IPS DF 6.9 (cell line): ENCODE measurements at regions not wholly inside any gene's neighbourhood (a gene's known extent, or its start where the extent isn't known, plus 50 kb on each side); places are given as distances from the start of the nearest gene placed in this dataset.

Experiments
- DNase-seq: peaks from one replicate; pipeline ENCODE4 v3.0.0-alpha.2; 2013; ENCODE audit warnings: low read depth, low spot score
- H3K27ac ChIP-seq: one replicate; pipeline ENCODE4 v1.5.1; 2013; ENCODE audit warnings: low read length, control low read depth
- H3K27me3 ChIP-seq: 2 replicates; pipeline ENCODE4 v1.6.1; 2013; ENCODE audit warnings: mild to moderate bottlenecking, low read length; ENCODE audit not compliant: control insufficient read depth, insufficient read depth
- H3K36me3 ChIP-seq: 2 replicates; pipeline ENCODE4 v1.6.1; 2013; ENCODE audit warnings: low read length; ENCODE audit not compliant: control insufficient read depth, insufficient read depth
- H3K4me1 ChIP-seq: 2 replicates; pipeline ENCODE4 v1.6.1; 2013; ENCODE audit warnings: low read length; ENCODE audit not compliant: control insufficient read depth, insufficient read depth
- H3K4me3 ChIP-seq: 2 replicates; pipeline ENCODE4 v1.5.1; 2013; ENCODE audit warnings: mild to moderate bottlenecking, low read length
- H3K9me3 ChIP-seq: 2 replicates; pipeline ENCODE4 v1.6.1; 2013; ENCODE audit warnings: low read length, inconsistent platforms; ENCODE audit not compliant: control insufficient read depth, insufficient read depth
- WGBS: extraction: QIAGEN DNeasy Blood & Tissue Kit; methylation state at CpG from one replicate; pipeline ENCODE4 v1.1.7; 2013; ENCODE audit warnings: mixed read lengths, missing lambda C conversion rate; ENCODE audit not compliant: insufficient read length, insufficient coverage; 5-methylcytosine and 5-hydroxymethylcytosine counted together

DNA sequence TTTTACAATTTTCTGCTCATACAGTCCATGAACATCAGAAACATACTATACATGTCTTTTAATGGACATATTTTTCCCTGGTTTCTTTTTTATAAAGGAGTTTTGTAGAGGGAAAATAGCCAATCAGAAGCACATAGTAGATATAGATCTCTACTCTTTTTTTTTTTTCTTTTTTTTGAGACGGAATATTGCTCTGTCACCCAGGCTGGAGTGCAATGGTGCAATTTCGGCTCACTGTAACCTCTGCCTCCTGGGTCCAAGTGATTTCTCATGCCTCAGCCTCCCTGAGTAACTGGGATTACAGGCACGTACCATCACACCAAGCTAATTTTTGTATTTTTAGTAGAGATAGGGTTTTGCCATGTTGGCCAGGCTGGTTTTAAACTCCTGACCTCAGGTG is 83.2 kb upstream of the MGAT5 start:
- DNase-seq, result no peak
- H3K27ac ChIP-seq, result no peak overlapping the region
- no CpG with 5 or more reads among the region's 3 CpGs for WGBS

DNA sequence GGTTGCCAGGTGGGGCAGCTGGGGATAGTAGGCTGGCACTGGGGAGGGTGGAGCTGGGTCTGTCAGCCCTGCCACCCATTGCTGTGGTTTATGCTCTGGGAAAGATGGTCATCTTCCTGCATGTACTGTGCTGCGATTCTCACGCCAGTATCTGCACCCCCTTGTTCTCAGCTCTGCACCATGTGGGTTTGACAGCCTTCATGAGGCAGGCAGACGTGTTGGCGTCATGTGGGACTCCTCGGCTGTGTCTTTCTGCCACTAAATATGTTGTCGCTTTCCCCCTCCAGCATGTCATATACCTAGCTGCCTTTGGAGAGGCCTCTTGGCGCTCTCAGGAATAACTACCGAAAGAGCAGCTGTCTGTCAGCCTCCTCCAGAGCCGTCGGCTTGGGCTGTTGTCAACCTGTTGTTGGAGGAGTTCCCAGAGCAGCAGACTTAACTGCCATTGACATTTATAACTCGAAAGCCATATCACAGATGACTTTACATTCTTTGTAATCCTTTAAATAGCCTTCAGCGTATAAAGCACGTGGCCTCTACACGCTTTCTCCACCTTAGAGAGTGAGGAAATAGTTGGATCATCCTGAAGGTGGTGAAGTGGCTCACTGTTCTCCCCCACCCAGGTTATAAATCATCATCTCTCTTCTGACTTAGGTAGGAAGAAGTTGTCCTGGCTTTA is 80.4 kb upstream of the MGAT5 start:
- no peaks in the 10 kb centered on the region for H3K36me3 ChIP-seq
- H3K27ac ChIP-seq, result no peak overlapping the region
- no CpG with 5 or more reads among the region's 14 CpGs for WGBS
- no peaks in the 10 kb centered on the region for H3K9me3 ChIP-seq
- no peak for DNase-seq
- H3K27me3 ChIP-seq, result no peaks in the 10 kb centered on the region
- no peak overlapping the region for H3K4me3 ChIP-seq
- H3K4me1 ChIP-seq, result peaks cover 7% of the 10 kb centered on the region

More for the DNA sequence above, 83.2 kb upstream of the MGAT5 start:
- Histone ChIP-seq H3K4me3 (no peak overlapping the region), H3K9me3 (no peaks in the 10 kb centered on the region), H3K36me3 (no peaks in the 10 kb centered on the region), H3K4me1 (peaks cover 2% of the 10 kb centered on the region), H3K27me3 (no peaks in the 10 kb centered on the region)

DNA sequence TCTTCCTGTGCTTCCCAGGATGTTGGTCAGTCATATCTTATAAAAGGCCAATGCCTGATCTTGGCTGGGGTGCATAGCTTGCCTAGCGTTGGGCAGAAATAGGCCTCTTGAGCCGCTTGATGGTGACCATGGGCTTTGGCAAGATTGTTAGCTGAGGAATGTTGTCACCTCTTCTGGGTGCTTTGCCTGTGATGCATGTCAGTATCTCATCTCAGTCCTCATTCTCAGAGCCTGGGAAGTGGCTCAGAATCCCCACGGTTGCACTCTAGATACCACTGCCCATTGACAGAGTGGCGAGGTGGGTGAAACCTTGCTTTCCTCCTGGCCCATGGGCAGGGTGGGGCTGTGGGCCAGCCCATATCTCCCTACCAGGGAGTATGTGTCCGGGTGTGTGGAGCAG is 79.2 kb upstream of the MGAT5 start:
- H3K36me3 ChIP-seq, result no peaks in the 10 kb centered on the region
- WGBS, result no CpG with 5 or more reads among the region's 5 CpGs
- H3K27me3 ChIP-seq, result no peaks in the 10 kb centered on the region
- no peak overlapping the region for H3K4me3 ChIP-seq
- H3K4me1 ChIP-seq, result peaks cover 5% of the 10 kb centered on the region
- H3K27ac ChIP-seq, result no peak overlapping the region
- H3K9me3 ChIP-seq, result no peaks in the 10 kb centered on the region
- no peak for DNase-seq

DNA sequence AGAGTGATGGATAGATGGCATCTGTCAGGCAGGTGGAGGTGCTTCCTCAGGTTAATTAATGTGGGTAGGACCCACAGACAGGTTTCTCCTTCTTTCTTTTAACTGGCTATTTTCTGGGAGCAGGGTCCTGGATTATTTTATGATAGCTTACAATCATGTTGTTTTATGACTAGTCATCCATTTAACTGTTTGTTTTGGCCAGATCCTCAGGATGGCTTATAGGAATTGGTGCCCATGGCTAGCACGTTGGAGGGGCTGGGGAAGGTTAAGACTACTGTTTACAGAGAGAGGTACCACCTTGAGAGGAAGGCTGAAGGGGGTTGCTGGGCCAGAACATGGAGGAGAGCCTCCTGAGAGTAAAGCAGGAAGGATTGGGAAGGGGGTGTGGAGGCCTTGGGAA is 78.0 kb upstream of the MGAT5 start:
- DNase-seq, result no peak
- Histone ChIP-seq H3K4me3 (no peak overlapping the region), H3K27me3 (no peaks in the 10 kb centered on the region), H3K27ac (no peak overlapping the region), H3K4me1 (peaks cover 5% of the 10 kb centered on the region; the same call in 1 of the 2 replicates), H3K36me3 (no peaks in the 10 kb centered on the region), H3K9me3 (no peaks in the 10 kb centered on the region)
- WGBS, result no CpG with 5 or more reads among the region's 1 CpG

DNA sequence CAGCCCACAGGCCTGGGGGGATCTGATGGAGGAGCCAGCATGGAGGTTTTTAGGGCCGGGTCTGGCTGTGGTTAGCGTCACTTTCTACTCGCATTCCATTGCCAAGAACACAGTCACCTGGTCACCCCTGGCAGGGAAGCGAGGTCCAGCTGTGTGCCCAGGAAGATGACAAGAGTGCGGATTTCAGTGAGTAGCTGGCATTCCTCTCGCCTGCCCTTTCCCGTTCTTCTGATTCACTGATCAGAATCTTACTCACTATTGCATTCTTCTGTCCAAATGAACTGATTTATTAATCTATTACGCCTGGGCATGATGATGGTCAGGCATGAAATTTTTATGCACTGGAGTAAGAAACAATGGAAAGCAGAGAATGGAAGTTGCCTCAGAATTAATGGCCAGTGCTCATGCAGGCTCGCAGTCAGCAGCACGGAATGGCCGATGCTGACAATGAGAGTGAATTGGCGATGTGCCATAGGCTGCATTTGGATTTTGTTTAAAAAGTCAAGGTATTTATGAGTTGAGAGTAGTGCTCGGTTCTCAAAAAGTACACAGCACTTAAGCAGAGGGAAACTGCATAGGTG is 76.4 kb upstream of the MGAT5 start:
- Histone ChIP-seq H3K27me3 (no peaks in the 10 kb centered on the region), H3K4me1 (peaks cover 5% of the 10 kb centered on the region; the same call in 1 of the 2 replicates), H3K36me3 (no peaks in the 10 kb centered on the region), H3K9me3 (no peaks in the 10 kb centered on the region), H3K4me3 (no peak overlapping the region), H3K27ac (no peak overlapping the region)
- WGBS, result no CpG with 5 or more reads among the region's 13 CpGs
- no peak for DNase-seq

DNA sequence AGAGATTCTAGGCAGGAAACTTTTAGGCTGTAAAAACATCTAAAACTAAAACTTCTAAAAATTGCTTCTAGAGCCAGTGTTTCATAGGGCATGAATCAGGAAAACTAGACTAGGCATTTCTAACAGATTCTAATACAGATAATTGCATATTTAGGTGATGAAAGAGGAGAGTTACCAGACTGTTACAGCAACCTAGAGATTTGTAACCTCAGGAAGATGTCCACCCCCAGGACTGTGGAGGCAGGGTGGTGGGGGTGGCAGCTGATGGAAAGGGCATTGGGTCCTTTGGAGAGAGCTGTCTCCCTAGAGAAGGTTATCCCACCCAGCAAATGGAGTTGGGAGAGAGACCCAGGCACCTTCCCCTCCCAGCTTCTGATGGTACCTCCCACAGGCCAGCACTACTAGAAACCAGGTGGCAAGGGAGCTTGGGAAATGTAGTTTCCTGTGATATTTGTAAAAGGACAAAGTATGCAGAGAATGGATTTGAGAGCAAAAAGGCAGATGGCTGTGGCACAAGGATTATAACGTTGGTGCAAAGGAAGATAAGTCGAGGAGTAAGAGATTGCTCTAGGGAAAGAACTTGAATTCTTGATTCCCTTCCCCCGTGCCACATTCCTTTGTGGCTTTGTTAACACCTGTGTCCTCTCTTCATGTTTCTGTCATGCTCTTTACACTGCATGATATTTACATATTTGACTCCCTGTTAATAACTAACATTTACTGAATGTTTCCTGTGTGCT is 75.6 kb upstream of the MGAT5 start:
- Histone ChIP-seq H3K27me3 (no peaks in the 10 kb centered on the region), H3K36me3 (no peaks in the 10 kb centered on the region), H3K27ac (no peak overlapping the region), H3K4me1 (peaks cover 5% of the 10 kb centered on the region; the same call in 1 of the 2 replicates), H3K4me3 (no peak overlapping the region), H3K9me3 (no peaks in the 10 kb centered on the region)
- DNase-seq, result no peak
- no CpG with 5 or more reads among the region's 3 CpGs for WGBS

DNA sequence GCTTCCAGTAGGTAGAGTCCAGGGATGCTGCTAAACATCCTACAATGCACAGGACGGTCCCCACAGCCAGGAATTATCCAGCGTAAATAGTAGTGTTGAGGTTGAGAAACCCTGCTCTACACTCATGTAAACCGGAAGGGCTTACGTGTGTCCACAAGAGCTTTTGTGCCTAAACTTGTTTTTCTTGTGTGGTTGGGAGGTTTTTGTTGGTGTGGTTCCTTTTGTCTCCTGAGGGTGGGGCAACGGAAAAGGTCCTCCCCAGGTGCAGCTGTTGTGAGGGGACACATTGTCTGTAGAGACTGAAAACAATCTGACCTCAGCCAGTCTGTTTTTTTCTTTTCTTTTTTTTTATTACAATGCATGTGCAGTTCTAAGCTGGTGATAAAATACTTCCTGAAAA is 72.7 kb upstream of the MGAT5 start:
- Histone ChIP-seq H3K27ac (no peak overlapping the region), H3K9me3 (no peaks in the 10 kb centered on the region), H3K4me3 (no peak overlapping the region), H3K4me1 (peaks cover 5% of the 10 kb centered on the region; the same call in 1 of the 2 replicates), H3K27me3 (no peaks in the 10 kb centered on the region), H3K36me3 (no peaks in the 10 kb centered on the region)
- no CpG with 5 or more reads among the region's 5 CpGs for WGBS
- DNase-seq, result no peak

DNA sequence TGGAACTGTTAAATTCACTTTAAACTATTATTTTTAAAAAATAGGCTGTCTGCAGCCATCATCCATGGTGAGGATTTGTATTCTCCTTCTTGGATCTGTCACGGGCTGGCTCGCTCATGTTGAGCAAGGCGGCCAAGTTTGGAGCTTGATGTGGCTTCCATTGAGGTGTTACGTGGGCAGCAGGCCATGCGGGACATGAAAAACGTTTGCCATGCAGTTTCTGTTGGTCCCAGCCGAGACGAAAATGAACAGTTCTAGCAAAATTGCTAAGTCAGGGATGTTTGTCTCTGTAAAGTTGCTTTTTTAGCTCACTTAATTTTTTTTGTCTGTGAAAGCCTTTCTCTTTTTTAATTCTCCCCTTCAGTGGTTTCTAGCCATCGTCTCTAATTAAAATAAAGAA is 70.2 kb upstream of the MGAT5 start:
- Histone ChIP-seq H3K27ac (no peak overlapping the region), H3K4me1 (no peaks in the 10 kb centered on the region), H3K36me3 (no peaks in the 10 kb centered on the region), H3K27me3 (no peaks in the 10 kb centered on the region), H3K9me3 (no peaks in the 10 kb centered on the region), H3K4me3 (no peak overlapping the region)
- no CpG with 5 or more reads among the region's 9 CpGs for WGBS
- DNase-seq, result no peak

DNA sequence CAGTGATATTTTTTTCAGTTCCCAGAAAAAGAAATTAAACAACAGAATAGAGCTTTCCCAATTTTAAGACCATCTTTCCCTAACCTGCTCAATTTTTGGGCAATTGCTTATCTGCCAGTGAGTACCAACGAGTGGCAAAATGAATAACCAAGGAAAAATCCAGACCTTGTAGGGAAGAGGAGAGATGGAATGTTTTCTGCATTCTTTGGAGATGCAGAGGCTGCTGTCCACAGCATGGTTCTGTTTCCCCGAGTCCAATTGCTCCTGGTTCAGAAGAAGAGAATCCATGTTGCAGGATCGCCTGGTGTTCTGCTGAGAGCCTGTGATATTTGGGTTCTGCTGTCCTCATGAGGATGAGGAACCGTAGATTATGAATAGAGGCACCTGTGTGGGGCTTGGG is 68.2 kb upstream of the MGAT5 start:
- Histone ChIP-seq H3K36me3 (no peaks in the 10 kb centered on the region), H3K9me3 (no peaks in the 10 kb centered on the region), H3K4me3 (no peak overlapping the region), H3K4me1 (no peaks in the 10 kb centered on the region), H3K27me3 (no peaks in the 10 kb centered on the region), H3K27ac (no peak overlapping the region)
- WGBS, result no CpG with 5 or more reads among the region's 4 CpGs
- DNase-seq, result no peak

DNA sequence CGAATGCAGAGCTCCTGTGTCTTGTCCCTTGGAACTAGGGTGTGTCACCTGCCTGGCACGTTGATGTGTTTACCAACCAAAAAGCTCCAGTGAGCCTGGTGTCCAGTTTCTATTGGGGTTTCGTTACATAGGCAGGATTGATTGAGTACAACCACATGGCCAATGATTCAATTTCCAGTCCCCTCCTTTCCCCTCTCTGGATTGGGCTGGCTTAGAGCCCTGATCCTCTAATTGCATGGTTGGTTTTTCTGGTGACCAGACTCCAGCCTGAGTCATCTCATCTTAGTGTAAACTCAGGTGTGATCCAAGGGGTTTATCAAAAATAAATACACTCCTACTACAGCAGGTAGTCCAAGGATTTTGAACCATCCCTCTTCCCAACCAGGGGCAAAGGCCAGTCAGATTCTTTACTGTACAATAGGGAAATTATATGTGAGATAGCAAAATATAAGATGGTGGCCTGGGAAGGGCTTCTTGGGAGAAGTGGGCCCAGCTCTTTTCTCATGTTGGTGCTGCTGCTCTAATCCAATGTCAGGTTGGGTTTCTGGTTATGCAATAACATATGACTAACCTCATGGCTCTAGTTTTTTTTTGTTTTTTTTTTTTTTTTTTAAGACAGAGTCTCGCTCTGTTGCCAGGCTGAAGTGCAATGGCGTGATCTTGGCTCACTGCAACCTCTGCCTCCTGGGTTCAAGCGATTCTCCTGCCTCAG is 64.7 kb upstream of the MGAT5 start:
- H3K9me3 ChIP-seq, result no peaks in the 10 kb centered on the region
- H3K36me3 ChIP-seq, result no peaks in the 10 kb centered on the region
- H3K27me3 ChIP-seq, result no peaks in the 10 kb centered on the region
- no peak overlapping the region for H3K4me3 ChIP-seq
- no peak for DNase-seq
- no peaks in the 10 kb centered on the region for H3K4me1 ChIP-seq
- H3K27ac ChIP-seq, result no peak overlapping the region
- WGBS, result no CpG with 5 or more reads among the region's 6 CpGs
